NT2/D1 (cell line): ENCODE measurements at regions not wholly inside any gene's neighbourhood (a gene's known extent, or its start where the extent isn't known, plus 50 kb on each side); places are given as distances from the start of the nearest gene placed in this dataset.

Experiments used
- YY1 ChIP-seq: IDR thresholded peaks from 2 replicates; pipeline ENCODE4 v1.6.1; 2011; ENCODE audit not compliant: insufficient read length, insufficient read depth
- ZNF274 ChIP-seq: IDR thresholded peaks from 2 replicates; pipeline ENCODE4 v1.6.1; 2011; ENCODE audit warnings: mild to moderate bottlenecking, low read depth, low read length

DNA sequence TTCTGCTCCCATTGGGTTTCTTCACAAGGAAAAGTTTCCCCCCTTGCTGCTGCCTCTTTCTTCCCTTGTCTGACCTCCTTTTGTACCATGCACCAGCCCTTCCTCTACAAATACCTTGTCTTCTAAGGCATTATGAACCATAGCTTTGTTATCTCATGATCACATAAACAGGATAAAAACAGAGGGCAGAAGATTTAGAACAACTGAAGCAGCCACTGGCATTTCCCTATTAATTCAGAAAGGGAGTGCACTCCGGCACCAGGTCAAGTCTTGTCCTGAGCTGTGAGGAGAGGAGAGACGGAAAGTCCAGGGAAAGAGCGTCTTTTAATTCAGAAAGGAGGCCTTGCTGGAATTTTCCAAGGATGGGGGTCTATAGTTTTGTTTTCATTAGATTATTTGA lies 281.7 kb downstream of the RCHY1 start:
- TF ChIP-seq ZNF274 (no peak), YY1 (no peak)
